Thyroid gland (tissue), 4 donors: ENCODE measurements at regions not wholly inside any gene's neighbourhood (a gene's known extent, or its start where the extent isn't known, plus 50 kb on each side); places are given as distances from the start of the nearest gene placed in this dataset.

Experiments
- POLR2A ChIP-seq, 2 donors: fragments of 450-650 bp; IDR thresholded peaks; one replicate each; pipeline ENCODE4 v1.6.1; 2017; ENCODE audit warnings: antibody characterized with exemption in 2 of 2, mild to moderate bottlenecking in 2 of 2, moderate library complexity in 1 of 2
- TF ChIP-seq, protein P1 (sequence below), 6 experiments: fragments of 200-600 bp in 3 of 6; fragments of 450-650 bp in 3 of 6; sonication (generic) in 3 of 6; IDR thresholded peaks; one replicate each; pipeline ENCODE4 v1.5.1; 2016 to 2019; ENCODE audit warnings: antibody characterized with exemption in 6 of 6, mild to moderate bottlenecking in 2 of 6, inconsistent platforms in 1 of 6, moderate library complexity in 1 of 6

DNA sequence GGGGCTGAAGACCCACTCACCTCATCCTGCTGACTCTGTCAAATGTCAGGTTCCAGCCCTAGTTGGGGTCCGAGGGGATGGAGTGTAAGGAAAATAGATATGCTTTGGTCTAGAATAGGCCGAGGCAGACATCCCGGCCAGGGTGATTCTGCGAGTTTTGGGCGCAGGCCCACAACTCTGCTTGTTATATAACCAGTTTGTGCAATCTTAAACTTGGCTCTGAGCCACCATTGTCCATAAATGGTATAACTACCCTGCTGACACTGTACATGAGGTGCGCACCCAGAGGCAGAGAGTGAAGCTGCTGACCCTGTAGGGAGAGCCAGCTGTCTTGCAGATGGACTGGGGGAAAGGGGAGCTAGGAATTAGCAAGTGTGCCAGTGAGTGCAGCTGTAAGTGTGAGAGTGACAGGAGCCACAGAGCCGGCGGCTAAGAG, 1388.8 kb downstream of the AMY1C start:
- TF ChIP-seq, protein P1, sequence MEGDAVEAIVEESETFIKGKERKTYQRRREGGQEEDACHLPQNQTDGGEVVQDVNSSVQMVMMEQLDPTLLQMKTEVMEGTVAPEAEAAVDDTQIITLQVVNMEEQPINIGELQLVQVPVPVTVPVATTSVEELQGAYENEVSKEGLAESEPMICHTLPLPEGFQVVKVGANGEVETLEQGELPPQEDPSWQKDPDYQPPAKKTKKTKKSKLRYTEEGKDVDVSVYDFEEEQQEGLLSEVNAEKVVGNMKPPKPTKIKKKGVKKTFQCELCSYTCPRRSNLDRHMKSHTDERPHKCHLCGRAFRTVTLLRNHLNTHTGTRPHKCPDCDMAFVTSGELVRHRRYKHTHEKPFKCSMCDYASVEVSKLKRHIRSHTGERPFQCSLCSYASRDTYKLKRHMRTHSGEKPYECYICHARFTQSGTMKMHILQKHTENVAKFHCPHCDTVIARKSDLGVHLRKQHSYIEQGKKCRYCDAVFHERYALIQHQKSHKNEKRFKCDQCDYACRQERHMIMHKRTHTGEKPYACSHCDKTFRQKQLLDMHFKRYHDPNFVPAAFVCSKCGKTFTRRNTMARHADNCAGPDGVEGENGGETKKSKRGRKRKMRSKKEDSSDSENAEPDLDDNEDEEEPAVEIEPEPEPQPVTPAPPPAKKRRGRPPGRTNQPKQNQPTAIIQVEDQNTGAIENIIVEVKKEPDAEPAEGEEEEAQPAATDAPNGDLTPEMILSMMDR (IDR thresholded peaks at IDR 0.05): no peak
- TF ChIP-seq POLR2A (IDR thresholded peaks at IDR 0.05): no peak
